Endothelial cell (in vitro differentiated cells): ENCODE measurements at regions not wholly inside any gene's neighbourhood (a gene's known extent, or its start where the extent isn't known, plus 50 kb on each side); places are given as distances from the start of the nearest gene placed in this dataset.
"Not testable (repeated sequence)": the region's sequence is repeated elsewhere in the genome, so short reads cannot be mapped to it uniquely, and the experiment has no call there.

Experiments used
- DNase-seq: peaks from one replicate; pipeline ENCODE4 v3.0.0; 2021; ENCODE audit warnings: low spot score
- H3K27ac Mint-ChIP-seq: one replicate; pipeline ENCODE4 v1.8.0; 2021; ENCODE audit warnings: mixed read lengths, inconsistent platforms; ENCODE audit not compliant: unreplicated experiment
- H3K27me3 Mint-ChIP-seq: one replicate; pipeline ENCODE4 v1.8.0; 2021; ENCODE audit warnings: mild to moderate bottlenecking, moderate library complexity, mixed read lengths, inconsistent platforms; ENCODE audit not compliant: unreplicated experiment
- H3K36me3 Mint-ChIP-seq: one replicate; pipeline ENCODE4 v1.8.0; 2021; ENCODE audit warnings: mild to moderate bottlenecking, low read depth, mixed read lengths, inconsistent platforms; ENCODE audit not compliant: unreplicated experiment
- H3K4me1 Mint-ChIP-seq: one replicate; pipeline ENCODE4 v1.8.0; 2021; ENCODE audit warnings: mild to moderate bottlenecking, mixed read lengths, inconsistent platforms; ENCODE audit not compliant: unreplicated experiment
- H3K4me3 Mint-ChIP-seq: one replicate; pipeline ENCODE4 v1.8.0; 2021; ENCODE audit warnings: mild to moderate bottlenecking, mixed read lengths, inconsistent platforms; ENCODE audit not compliant: unreplicated experiment
- H3K9me3 Mint-ChIP-seq: one replicate; pipeline ENCODE4 v1.8.0; 2021; ENCODE audit warnings: mixed read lengths, inconsistent platforms; ENCODE audit not compliant: unreplicated experiment
- TF ChIP-seq, protein P1 (sequence below): fragments of 200-600 bp; sonication (generic); IDR thresholded peaks from one replicate; pipeline ENCODE4 v1.5.0; 2021; ENCODE audit warnings: antibody characterized with exemption; ENCODE audit not compliant: unreplicated experiment

DNA sequence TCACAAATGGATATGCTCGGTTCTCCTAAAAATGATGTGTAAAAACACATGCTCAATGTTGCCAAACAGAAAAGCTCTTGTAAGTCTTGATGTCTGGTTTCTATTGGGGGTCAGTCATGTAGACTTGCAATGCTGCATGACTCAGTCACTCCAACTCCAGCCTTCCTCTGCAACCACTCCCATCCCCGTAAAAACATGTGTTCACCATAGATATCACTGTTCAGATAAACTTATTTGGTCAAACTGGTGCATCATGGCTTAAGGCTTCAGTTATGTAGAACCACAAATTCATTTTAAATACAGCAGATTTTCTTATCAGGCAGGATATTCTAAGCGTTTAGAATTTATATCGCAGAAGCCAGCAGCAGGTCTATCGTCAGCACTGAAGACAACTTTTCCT is 298.4 kb upstream of the LUZP2 start:
- H3K27me3 Mint-ChIP-seq, result no peaks in the 10 kb centered on the region
- TF ChIP-seq, protein P1, sequence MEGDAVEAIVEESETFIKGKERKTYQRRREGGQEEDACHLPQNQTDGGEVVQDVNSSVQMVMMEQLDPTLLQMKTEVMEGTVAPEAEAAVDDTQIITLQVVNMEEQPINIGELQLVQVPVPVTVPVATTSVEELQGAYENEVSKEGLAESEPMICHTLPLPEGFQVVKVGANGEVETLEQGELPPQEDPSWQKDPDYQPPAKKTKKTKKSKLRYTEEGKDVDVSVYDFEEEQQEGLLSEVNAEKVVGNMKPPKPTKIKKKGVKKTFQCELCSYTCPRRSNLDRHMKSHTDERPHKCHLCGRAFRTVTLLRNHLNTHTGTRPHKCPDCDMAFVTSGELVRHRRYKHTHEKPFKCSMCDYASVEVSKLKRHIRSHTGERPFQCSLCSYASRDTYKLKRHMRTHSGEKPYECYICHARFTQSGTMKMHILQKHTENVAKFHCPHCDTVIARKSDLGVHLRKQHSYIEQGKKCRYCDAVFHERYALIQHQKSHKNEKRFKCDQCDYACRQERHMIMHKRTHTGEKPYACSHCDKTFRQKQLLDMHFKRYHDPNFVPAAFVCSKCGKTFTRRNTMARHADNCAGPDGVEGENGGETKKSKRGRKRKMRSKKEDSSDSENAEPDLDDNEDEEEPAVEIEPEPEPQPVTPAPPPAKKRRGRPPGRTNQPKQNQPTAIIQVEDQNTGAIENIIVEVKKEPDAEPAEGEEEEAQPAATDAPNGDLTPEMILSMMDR, result no peak
- no peaks in the 10 kb centered on the region for H3K9me3 Mint-ChIP-seq
- no peak overlapping the region for H3K27ac Mint-ChIP-seq
- H3K4me1 Mint-ChIP-seq, result no peaks in the 10 kb centered on the region
- H3K36me3 Mint-ChIP-seq, result no peaks in the 10 kb centered on the region
- no peak overlapping the region for H3K4me3 Mint-ChIP-seq
- DNase-seq, result no peak

DNA sequence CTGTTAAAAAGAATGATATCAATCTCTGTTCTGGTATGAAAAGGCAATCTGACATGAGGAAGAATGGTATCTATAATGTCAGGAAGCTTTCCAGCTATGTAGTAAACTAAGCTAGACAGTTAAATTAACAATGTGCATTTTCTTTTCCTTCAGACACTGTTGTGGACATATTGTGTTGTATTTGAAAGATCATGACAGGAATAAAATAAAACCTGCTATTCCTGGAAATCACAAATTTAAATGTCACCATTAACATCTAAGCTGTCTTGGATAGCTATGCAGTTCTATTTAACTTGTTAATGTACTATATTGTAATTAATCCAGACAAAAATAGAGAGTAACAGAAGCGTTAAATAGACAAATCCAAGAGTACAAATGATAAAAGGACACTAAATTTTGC is 297.4 kb upstream of the LUZP2 start:
- Mint-ChIP-seq H3K4me1 (no peaks in the 10 kb centered on the region), H3K36me3 (no peaks in the 10 kb centered on the region), H3K9me3 (no peaks in the 10 kb centered on the region), H3K4me3 (no peak overlapping the region), H3K27ac (no peak overlapping the region), H3K27me3 (no peaks in the 10 kb centered on the region)
- TF ChIP-seq, protein P1, result no peak
- no peak for DNase-seq

DNA sequence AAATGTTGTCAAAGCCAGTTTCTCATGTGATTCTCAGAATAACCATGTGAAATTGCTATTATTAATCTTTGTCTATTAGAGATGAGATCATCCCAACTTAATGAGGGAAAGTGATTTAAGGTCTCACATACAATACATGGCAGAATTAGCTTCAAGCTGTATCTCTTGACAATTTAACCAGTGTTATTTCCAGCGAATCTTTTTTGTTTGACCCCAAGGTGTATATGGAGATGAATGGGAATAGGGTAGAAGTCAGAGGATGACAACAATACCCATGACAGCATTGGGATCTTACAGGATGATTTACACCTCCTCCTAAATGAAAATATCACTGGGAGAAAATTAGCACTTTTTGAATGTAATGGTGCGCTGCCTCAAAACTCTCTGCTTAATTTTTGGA is 290.8 kb upstream of the LUZP2 start:
- DNase-seq, result no peak
- no peaks in the 10 kb centered on the region for H3K36me3 Mint-ChIP-seq
- no peak overlapping the region for H3K4me3 Mint-ChIP-seq
- TF ChIP-seq, protein P1, result no peak
- H3K27ac Mint-ChIP-seq, result no peak overlapping the region
- H3K4me1 Mint-ChIP-seq, result no peaks in the 10 kb centered on the region
- no peaks in the 10 kb centered on the region for H3K9me3 Mint-ChIP-seq
- no peaks in the 10 kb centered on the region for H3K27me3 Mint-ChIP-seq

DNA sequence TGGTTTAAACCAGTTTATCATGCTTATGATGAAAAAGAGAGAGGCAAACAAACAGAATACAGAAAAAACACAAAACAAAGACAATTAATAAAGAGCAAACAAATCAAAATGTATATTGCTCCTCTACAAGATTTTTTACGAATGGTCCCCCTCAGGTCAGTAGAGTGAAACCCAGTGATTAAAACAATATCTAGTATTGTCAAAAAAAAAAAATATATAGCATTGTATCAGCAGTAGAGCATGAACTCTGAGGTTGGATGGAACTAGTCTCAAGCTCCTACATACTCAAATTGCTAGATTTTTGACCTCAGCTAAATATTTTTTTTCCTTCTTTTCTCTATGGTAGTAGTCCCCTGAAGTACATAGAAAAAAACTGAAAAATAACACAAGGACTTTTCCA is 290.3 kb upstream of the LUZP2 start:
- no peak for DNase-seq
- no peaks in the 10 kb centered on the region for H3K27me3 Mint-ChIP-seq
- H3K4me3 Mint-ChIP-seq, result no peak overlapping the region
- H3K9me3 Mint-ChIP-seq, result no peaks in the 10 kb centered on the region
- TF ChIP-seq, protein P1, result no peak
- H3K36me3 Mint-ChIP-seq, result no peaks in the 10 kb centered on the region
- no peak overlapping the region for H3K27ac Mint-ChIP-seq
- no peaks in the 10 kb centered on the region for H3K4me1 Mint-ChIP-seq

DNA sequence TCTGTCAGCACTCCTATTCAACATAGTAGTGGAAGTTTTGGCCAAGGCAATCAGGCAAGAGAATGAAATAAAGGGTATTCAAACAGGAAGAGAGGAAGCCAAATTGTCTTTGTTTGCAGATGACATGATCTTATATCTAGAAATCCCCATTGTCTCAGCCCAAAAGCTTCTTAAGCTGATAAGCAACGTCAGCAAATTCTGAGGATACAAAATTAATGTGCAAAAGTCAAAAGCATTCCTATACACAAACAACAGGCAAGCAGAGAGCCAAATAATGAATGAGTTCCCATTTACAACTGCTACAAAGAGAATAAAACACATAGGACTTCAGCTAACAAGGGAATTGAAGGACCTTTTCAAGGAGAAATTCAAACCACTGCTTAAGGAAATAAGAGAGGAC is 280.4 kb upstream of the LUZP2 start:
- Mint-ChIP-seq H3K36me3 (no peaks in the 10 kb centered on the region), H3K4me3 (no peak overlapping the region), H3K9me3 (no peaks in the 10 kb centered on the region), H3K4me1 (no peaks in the 10 kb centered on the region), H3K27me3 (no peaks in the 10 kb centered on the region), H3K27ac (no peak overlapping the region)
- TF ChIP-seq, protein P1, result no peak
- no peak for DNase-seq

DNA sequence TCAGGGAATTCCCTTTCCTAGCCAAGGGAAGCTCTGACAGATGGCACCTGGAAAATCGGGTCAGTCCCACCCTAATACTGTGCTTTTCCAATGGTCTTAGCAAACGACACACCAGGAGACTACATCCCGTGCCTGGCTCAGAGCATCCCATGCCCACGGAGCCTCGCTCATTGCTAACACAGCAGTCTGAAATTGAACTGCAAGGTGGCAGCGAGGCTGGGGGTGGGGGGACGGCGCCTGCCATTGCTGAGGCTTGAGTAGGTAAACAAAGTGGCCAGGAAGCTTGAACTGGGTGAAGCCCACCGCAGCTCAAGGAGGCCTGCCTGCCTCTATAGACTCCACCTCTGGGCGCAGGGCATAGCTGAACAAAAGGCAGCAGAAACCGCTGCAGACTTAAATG is 279.5 kb upstream of the LUZP2 start:
- not testable (repeated sequence) for H3K36me3 Mint-ChIP-seq

More for the DNA sequence above, 279.5 kb upstream of the LUZP2 start:
- H3K4me3 Mint-ChIP-seq, H3K9me3 Mint-ChIP-seq, H3K4me1 Mint-ChIP-seq, DNase-seq, H3K27me3 Mint-ChIP-seq, H3K27ac Mint-ChIP-seq: not testable (repeated sequence)
